HT-29 (cell line): ENCODE measurements at regions not wholly inside any gene's neighbourhood (a gene's known extent, or its start where the extent isn't known, plus 50 kb on each side); places are given as distances from the start of the nearest gene placed in this dataset.

Source experiments
- DNase-seq: peaks from one replicate; pipeline ENCODE4 v3.0.0-alpha.2; 2015; ENCODE audit warnings: low spot score

DNA sequence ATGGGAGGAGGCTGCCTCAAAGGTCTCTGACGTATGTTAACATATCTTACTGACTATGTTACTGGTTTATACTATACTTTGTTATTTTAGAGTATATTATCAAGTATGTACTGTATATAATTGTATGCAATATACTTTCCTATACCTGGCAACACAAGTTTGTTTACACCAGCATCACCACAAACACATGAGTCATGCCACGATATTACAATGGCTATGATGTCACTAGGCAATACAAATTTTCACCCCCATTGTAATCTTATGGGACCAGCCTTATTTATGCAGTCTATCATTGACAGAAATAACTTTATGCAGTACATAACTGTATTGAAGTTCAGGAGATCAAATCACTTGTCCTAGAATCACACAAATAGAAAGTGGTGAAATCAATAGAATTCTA lies 329.9 kb upstream of the SLC7A11 start:
- no peak for DNase-seq

DNA sequence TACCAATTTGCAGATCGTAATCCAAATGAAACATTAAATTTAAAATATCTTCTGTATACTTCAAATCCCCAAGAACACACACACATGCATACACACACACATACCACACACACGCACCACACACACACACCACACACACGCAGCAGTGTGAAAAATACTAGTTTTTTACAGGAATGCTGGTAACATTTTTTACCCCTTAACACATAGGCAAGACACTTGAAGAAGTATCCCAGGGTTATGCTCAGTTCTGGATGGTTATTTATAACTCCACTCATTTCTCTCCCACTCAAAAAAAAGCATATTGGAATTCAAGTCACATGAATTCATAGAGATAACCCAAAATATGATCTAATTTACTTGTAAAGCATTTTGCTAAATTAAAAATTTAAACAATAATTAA lies 325.5 kb upstream of the SLC7A11 start:
- DNase-seq = no peak

DNA sequence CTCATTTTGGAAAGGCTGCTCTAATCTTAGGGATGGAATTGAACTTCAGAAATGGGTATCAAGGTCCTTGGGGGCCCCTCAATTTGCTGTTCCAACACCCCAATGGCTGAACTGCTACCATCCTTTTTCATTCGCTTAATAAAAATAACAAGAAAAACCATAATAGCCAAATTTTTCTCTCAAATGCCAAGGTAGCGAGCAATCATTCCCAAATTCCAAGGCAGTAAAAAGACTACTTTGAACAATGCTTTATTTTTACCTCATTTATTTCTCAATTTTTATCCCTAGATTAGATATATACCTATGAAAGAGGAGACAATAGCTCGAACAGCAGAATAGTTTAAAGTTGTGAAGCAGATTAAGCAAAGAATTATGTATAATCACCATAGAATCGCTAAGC lies 323.4 kb upstream of the SLC7A11 start:
- no peak for DNase-seq

DNA sequence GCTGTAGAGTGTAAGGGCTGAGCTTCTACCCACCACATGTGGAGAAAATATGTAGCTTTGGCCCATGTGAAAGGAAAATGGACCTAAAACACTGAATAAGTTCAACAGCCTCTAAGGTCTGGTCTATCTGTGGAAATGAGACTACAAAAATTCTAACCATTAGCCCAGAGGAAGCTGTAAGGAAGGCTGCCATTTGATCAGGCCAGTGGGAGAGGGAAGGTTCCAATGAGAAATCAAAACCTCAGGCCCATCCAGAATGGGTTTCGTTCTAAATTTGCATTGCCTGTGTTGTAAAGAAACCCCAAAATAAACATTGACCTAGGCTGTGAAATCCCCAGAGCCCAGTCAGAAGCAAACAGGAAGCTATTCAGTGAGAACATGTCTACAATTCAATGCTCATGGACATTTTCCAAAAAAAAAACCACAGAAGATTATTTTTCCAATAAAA lies 320.4 kb upstream of the SLC7A11 start:
- DNase-seq = no peak

DNA sequence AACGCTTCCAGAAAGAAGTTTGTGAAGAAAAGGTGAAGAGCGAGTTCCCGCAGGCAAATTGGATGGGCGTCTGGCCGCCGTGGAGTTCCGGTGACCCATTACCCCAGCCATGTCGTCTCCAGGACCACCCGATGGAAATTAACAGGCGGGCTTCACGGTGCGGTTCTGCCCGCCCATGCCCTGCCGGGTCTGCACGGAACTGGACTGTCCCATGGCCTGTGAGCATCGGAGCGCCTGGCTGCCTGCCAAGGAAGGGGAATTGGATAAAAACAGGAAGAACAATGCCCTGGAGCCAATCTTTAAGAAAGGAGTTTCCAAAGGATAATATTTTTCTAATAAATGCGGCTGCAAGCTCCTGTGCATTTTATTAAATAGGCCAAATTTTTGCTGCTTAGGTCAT lies 319.8 kb upstream of the SLC7A11 start:
- DNase-seq = no peak

DNA sequence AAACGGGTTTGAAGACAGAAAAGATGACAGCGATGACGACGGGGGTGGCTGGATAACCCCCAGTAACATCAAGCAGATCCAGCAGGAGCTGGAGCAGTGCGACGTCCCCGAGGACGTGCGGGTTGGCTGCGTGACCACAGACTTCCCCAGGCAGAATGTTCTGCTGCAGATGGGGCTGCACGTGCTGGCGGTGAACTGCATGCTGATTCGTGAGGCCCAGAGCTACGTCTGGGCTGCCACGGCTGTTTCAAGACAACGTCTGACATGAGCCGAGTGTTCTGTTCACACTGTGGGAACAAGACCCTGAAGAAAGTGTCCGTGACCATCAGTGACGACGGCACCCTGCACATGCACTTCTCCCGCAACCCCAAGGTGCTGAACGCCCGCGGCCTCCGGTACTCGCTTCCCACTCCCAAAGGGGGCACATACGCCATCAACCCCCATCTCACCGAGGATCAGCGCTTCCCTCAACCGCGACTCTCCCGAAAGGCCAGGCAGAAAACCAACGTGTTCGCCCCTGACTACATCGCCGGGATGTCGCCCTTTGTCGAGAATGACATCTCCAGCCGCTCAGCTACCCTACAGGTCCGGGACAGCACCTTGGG lies 319.2 kb upstream of the SLC7A11 start:
- no peak for DNase-seq

DNA sequence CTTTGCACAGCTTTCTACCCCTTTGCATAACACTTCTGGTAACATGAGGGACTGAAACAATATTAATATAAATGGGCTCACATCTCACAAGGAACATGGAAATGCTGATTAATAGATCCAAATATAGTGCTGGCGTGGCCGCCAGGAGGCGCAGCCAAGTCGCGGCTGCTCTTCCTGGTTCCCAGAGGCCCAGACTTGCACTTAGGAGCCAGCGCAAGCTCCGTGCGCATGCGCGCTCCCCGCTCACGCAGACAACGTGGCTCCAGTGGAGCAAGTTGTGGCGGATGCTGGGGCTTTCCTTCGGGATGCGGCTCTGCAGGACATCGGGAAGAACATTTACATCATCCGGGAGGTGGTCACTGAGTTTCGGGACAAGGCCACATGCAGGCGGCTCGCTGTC lies 318.3 kb upstream of the SLC7A11 start:
- no peak for DNase-seq

DNA sequence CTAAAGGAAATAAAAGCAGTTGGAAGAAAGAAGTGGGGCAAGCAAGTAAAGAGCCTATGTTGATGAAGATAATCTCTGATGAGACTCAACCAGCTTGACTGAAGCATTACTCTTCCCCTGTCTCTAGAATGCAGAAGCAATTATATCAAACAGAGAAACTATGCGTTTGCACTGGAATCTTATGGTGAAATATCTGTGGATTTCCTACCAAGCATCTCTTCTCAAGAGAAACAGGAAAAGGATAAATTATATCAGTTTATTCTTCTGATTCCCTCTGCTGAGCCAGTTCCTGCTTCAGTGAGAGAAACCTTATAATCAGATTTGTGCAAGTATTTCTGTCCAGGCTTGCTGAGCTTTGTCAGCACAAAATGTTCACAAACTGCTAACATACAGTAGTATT lies 316.7 kb upstream of the SLC7A11 start:
- DNase-seq = no peak

DNA sequence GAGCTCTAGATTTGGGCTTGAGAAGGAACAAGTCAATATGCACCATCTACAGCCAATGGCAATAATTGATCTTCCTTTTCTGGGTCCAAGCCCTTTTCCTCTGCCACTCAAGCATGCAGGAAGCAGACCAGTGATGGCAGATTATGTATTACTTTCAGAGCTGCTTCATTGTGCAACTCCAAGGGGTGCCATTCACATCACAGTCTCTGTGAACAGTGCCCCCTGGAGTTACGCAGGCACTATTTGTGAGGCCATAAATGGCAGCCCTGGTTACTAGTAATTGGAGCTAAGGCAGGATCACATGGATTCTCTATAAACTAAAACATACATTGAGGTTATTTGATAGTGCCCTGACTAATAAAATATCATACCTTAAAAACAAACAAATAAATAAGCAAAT lies 313.4 kb upstream of the SLC7A11 start:
- peak; percentile 16 for DNase-seq

DNA sequence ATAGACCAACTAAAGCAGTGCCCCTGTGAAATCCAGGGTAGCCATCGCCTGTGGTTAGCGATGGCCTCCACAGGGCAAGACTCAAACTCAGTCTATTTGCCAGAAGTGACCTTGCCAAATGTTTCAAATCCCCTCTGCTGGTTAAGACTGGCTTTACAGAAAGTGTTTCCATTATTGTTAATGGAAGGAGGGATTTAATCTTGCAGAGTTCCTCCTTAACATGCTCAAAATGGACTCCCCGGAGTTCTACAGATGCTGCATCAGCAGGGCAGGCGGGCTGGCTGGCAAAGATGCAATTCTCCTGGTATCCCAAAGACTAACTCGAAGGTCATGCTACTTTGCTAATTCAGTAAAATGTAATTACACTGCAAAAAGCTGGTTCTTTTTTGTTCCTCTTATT lies 313.0 kb upstream of the SLC7A11 start:
- peak; percentile 24 for DNase-seq

DNA sequence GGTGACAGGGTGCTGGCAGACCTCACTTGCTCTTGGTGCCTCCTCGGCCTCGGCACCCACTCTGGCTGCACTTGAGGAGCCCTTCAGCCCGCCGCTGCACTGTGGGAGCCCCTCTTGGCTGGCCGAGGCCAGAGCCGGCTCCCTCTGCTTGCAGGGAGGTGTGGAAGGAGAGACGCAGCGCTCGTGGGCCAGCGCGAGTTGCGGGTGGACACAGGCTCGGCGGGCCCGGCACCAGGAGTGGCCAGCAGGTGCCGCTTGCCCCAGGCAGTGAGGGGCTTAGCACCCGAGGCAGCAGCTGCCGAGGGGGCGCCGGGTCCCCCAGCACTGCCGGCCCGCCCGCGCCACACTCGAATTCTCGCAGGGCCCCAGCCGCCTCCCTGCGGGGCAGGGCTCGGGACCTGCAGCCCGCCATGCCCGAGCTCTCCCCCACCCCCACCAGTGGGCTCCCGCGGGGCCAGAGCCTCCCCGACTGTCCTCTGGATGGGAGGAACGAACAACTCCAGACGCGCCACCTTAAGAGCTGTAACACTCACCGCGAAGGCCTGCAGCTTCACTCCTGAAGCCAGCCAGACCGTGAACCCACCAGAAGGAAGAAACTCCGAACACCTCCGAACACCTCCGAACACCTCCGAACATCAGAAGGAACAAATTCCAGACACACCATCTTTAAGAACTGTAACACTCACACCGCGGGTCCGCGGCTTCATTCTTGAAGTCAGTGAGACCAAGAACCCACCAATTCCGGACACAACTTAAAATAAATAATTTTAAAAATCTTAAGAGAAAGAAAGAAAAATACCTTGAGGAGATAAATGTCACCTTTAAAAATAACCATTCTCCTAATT lies 311.1 kb upstream of the SLC7A11 start:
- DNase-seq = no peak

DNA sequence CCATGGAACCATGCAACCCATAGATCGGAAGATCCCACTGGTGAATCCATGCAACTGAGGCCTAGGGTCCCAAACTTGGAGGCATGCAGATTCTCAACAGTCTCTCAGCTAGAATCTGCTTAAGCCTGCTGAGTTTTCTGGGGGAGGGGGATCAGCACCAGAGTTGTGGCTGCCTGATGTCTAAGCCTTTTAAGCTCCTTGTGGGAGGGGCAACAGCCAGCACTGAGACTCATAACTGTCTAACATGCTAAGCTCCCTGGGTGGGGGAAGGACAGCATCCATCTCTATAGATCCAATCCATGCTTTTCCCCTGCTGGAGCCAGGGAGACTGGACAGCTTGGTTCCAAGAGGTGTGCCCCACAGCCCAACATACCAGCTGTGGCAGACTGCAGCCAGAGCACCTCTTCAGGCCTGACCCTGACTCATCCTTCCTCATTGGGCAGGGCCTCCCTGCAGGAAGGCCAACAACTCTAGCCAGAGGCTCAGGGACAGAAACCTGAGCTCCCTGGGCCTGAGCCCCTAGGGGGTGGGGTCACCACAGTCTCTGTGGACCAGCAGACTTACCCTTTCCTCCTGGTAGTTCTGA lies 300.1 kb upstream of the SLC7A11 start:
- no peak for DNase-seq

DNA sequence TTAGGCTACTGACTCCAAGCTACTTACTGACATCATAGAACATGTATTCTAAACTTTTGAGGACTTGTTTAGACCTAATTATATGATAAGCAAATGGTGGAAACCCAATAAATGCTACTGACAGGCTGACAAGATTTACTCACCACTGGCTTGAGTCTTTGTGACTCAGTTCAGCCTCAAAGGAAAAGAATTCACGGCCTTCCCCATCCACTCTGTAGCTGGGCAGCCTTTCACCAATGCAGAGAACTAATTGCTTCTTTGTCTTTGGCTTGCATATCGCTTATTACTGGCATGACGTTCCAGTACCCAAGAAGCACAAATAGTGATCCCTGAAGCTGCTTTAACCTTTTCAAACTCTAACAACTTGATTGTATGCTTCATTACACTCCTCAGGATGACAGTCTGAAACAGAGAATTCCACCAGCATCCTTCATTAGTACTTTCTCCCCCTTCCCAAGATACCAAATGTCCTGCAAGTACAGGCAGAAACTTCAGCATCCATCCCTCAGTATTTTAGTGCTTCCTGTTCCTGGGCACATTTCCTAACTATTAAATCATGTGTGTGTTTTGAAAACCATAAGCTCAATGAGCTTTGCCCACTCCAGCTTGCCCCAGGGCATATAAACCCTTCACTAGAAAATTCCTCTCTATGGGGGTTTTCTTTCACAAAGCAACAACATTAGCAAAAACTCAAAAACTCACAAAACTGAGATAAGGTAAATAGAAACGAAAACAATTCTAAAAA lies 298.1 kb upstream of the SLC7A11 start:
- no peak for DNase-seq

DNA sequence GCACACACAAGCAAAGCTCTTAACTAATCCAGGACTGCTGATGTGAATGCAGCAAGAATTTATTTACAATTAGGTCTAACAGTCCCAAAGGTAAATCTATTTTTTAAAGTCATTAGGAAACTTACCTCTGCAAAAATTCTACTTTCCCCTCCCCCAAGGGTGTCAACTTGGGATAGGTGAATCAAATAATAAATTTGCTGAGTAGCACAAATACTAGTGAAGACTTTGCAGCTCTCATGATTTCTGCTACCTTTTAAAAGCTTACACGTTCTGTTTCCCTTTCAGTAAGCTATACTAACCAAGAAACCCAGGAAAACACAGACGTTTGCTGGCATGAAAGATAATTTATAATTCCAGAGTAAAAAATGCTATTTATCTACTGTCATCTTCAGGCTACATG lies 296.6 kb upstream of the SLC7A11 start:
- DNase-seq = no peak

DNA sequence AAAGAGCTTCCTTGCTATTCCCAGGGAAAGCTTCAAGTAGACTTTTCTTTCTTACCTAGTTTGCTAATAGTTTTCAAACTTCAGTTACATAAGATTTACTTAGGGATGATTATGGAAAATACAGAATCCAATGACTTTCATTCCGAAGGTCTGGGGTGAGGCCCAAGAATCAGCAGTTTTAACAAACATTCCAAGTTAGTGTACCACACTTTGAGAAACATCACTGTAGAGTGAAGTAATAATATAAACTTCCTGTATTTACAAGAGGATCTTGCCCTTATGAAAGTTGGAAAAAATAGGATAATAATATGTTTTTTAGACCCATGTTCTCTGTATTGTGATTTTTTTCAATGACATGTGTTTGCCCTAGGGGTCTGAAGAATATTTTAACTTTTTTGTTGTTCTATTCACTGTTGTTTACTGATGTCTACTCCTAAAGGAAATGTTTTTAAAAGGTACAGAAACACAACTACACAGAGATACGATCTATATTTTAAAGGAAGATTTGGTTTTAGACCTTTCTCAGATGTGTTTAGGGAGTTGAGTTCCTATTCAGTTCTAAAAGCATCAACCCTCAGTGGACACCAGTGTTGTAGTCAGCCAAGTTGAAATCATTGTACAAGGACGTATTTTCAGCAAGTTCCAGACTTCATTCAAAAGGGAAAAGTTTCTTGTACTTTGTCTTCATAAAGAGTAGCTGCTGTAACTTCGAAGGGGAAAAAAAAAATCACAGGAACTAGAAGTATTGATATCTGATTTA lies 295.8 kb upstream of the SLC7A11 start:
- DNase-seq = no peak

DNA sequence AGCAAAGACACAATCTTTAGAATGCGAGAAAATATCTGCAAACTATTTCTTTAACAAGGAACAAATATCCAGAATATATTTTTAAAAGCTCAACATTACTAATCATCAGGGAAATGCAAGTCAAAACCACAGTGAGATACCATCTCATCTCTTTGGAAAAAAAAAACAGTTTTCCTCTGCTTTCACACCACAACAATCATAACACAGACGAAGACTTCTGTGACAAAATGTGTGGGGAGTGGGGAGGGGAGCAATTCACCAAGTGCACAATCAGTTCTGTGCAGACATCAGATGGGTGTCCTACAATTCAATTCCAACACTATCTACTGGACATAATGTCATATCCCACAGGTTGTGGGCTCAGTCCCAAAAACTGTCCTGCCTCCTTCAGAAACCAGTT lies 293.2 kb upstream of the SLC7A11 start:
- no peak for DNase-seq

DNA sequence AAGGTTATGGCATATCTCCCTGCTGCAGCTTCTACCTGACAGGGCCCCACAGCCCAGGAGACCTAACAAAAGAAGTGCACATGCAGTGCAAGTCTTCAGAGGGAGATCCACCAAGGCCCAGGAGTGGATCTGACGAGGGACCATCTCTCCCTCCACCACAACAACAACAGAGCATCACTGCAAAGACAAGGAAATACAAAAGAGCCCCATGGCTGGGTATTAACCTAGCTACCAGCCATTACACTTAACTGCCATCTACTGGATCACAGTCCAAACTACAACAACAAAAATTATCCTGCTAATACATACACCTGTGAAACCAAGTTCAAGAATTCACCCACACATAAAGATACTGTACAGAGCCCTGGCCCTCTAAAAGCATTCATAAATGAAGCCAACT lies 280.2 kb upstream of the SLC7A11 start:
- DNase-seq = peak; percentile 9

DNA sequence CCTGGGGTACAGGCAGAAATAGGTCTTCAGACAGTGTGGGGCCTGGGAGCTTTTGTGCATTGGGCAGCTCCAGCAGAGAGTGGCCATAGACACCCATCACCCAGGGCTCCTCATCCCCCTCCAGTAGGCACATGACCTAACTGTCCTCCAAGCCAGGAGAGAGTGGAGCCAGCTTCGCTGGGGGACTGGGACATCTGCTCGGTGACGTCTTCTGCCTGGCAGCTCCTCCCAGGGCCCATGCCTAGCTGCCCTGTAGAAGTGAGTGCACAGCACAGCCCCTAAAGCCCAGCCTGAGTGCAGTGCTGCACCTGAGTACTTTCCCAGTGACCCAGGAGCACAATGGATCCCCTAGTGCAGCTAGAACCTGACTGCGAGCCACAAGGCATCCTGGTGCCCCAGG lies 279.7 kb upstream of the SLC7A11 start:
- DNase-seq = no peak

DNA sequence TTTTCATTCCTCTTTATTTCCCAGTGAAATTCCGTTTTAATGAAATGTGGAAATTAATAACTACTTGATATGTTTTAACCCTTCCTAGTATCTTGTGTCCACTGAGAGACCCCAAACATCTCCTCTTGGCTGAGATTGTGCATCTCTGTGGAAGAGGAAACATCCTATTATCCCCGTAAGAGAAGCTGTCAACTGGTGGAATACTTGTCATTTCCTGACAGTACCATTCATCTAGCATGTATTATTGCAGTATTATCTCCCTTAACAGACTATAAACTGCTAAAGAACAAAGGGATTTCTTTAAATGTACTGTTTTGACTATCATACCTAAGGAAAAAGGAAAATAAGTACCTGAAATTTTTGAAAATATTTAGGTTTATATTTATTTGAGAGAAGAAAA lies 277.3 kb upstream of the SLC7A11 start:
- no peak for DNase-seq

DNA sequence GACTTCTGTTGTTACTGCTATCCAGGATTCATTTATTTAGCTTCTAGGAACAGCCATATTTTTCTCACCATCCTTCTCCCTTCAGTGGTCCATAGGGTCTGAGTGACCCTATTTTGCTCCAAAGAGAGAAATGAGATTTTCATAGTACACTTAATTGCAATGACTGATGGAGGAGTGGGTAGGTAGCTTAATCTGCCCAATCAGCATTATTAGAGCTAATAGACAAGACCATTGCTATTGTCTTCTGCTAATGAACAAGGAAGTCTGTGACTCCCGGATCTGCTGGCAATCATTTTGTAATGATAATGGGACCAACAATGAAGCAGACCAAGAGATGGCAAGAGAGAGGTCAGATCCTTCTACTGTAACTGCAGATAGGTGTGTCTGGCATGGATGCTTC lies 271.4 kb upstream of the SLC7A11 start:
- no peak for DNase-seq

DNA sequence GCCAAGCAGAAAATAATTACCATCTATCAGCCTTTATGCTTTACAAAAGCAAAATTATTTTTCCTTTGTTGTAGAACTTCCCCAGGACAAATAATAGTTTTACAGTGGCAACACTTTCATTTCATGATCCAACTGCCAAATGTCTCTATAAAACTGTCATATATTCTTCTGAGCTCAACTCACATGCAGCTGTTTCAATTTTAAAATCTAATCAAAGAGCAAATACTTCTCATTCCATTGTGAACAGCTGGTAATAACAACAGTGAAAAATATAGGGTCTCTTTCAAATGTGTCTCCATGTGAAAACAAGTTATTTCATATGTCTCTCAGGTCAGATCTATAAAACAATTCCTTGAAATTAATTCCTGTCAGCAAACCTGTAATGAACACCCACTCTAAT lies 270.6 kb upstream of the SLC7A11 start:
- DNase-seq = no peak

DNA sequence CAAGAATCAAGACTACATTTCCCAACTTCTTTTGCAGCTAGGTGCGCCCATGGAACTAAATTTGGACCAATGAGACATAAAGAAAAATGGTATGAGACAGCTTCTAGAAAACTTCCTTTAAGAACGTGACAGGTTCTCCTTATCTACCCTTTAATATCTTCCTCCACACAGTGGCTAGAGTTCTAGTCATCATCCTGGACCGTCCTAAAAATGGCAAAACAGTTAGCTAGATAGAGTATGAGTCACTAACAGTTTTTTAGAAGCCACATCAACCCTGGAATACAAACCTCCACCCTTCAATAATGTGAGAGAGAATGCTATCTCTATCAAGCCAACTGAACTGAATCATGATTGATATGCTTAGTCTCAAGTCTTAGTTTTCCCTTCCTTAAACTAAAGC lies 267.9 kb upstream of the SLC7A11 start:
- DNase-seq = no peak
